GM21447 (cell line): ENCODE measurements at regions not wholly inside any gene's neighbourhood (a gene's known extent, or its start where the extent isn't known, plus 50 kb on each side); places are given as distances from the start of the nearest gene placed in this dataset.
"Not testable (repeated sequence)": the region's sequence is repeated elsewhere in the genome, so short reads cannot be mapped to it uniquely, and the experiment has no call there.

Experiments used
- ATAC-seq: cut with Tn5 transposase; IDR thresholded peaks from one replicate; pipeline ENCODE4 v1.9.1; 2021; ENCODE audit not compliant: unreplicated experiment

DNA sequence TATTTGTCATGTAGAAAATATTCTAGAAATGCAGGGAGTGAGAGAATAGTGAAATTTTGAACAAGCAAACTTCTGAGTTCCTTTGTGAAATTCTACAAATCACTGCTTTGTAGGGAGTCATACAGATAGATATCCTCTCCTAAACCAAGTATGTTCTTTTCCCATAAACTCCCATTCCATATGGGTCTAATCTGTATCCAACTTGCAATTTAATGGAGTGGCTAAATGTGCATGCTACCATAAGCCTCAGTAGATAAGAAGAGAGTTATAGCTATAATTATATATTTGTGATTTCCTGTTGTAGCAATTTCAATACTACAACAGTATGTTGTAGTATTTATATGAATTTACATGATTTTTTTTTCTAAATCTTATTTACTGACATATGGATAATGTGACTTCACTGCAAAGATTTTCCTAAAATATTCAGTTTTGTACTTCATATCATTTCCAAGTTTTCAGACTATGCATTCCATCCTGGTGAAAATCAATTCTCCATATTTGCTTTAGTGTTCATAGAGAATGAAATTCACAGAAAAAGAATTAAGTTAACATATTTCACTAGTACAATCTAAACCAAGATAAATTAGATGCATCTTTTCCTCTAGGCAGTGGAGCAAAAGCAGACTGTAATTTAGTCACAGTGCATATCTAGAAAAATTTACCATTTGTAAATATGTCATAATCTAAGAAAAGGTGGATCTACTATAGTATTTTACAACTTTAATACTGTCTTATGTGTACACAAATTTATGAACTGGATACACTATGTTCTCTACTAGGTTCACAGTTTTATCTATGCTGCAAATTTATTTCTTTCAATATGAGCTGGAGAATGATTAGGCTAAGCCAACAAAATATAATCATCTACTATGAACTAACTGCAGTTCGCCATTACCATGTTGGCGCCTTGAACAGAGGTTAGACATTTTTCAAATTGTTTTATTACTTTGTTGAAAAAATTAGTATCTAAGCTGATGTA, 372.9 kb upstream of the NDST3 start:
- no peak for ATAC-seq

DNA sequence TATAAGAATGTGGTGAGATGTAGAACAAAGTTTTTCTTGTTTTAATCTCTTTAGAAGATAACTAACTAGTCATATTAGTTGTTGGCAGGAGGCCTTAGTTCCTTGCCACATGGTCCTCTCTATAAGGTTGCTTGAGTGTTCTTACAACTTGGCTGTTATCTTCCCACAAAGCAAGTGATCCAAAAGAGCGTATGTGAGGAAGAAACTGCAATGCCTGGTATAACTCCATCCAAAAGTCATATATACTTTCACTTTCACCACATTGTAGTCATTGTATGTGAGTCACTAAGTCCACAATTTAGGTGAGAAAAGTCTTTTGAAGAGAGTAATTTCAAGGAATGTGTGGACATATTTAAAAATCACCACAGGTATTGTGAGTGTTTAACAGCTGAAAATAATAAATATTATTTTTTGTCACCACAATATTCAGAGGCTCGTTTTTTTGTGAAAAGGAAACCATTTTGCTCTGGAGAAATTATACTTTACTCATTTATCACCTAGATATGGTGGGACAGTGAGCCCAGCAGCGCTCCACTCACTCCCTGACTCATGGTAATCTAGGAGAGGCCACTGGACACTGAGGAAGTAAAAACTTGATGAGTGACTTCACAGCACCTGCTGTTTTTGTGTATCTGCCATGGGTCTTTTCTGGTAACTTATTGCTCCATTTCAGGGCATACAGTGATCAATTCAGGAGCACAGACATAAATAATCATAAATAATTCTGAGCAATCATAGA, 369.4 kb upstream of the NDST3 start:
- ATAC-seq, result no peak

DNA sequence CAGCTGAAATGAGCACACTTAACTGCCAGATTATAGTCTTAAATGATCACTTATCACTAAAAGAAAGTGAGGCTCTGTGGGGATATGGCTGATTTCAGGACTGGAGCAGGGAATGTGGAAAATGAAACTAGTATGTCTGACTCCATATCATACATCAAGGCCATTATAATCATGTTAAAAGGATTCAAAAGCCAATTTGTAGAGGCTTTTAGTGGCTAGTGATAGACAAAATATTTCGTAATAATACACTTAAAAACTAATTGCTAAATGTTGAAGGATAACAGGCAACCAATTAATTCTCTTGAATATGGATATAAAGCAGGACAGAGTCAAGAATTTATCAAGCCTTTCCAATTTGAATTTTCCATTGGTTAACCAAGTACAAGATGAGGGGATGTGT, 358.1 kb upstream of the NDST3 start:
- ATAC-seq, result no peak

DNA sequence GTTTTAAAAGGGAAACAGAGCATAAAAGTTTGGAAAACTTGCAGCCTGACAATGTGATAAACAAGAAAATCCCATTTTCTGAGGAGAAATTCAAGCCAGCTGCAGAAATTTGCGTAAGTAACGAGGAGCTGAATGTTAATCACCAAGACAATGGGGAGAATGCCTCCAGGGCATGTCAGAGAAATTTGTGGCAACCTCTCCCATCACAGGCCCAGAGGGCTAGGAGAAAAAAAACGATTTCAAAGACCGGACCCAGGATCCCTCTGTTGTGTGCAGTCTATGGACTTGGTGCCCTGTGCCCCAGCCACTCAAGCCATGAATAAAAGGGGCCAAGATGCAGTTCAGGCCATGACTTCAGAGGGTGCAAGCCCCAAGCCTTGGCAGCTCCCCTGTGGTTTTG, 355.4 kb upstream of the NDST3 start:
- ATAC-seq, result no peak

DNA sequence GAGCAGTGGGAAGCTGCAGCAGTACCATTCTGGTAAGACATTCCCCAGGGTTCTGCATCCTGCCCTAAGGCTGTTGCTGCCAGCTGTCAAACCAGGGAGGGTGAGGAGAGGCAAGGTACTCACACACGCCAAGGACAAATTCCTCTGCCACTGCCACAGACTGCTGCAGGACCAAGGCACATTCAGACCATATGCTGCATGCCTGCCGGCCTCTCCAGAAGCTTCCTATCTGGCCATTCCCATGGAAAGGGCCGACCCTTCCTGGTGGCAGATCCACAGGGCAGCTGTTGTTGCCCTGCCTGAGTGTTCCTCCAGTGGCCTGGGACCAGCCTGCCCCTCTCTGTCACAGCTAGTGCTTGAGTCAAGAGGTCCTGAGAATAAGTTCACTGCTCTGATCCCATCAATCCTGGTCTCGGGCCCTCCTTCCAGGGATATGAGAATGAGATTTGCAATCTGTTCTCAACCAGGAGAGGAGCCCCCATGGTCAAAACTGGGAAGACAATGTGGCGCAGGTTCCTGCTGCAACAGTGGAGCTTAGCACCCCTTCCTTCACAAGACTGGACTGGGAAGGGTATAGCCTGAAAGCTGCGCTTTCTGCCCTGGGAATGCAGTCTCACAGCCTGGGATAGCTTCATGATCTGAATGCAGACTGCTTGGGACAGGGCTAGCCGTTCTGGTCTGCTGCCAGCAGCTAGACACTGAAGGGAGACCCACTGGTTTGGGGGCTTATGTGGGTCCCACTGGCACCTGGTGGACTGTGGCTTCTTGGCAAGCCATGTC, 342.5 kb upstream of the NDST3 start:
- ATAC-seq, result no peak

DNA sequence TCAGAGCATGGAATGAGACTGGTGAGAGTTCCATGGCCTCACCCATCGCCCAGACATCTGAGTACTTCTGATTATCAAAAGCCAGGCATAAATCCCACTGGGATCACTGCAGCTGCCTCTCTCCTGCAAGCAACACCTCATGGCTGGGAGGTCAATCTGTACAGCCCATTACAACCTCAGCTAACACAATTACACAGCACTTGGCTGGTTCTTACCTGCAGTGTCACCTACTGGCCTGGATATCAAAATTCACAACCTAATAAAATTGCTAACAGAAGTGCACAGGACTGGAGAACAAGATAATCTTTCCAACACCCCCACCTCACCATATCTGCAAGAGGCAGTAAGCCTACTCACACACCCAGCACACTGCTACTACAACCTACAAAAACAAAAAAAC, 341.7 kb upstream of the NDST3 start:
- no peak for ATAC-seq

DNA sequence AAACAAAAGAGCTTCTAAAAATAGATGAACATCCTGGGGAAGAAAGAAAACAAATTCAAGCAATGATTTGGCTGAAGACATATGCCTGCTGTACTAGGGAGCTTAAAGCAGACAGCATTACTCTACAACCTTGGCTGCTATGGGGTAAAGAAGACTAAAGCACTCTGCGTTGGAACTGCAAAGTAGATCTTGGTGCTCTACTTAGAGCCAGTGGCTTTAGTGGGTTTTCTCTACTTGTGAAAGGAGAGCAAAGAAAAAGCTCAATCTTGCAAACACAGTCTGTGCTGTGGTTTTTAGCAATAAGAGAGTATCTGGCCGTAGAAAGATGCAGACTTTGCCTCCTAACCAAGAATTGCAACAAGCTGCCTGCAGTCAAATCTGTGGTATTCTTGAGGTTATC, 334.7 kb upstream of the NDST3 start:
- no peak for ATAC-seq

DNA sequence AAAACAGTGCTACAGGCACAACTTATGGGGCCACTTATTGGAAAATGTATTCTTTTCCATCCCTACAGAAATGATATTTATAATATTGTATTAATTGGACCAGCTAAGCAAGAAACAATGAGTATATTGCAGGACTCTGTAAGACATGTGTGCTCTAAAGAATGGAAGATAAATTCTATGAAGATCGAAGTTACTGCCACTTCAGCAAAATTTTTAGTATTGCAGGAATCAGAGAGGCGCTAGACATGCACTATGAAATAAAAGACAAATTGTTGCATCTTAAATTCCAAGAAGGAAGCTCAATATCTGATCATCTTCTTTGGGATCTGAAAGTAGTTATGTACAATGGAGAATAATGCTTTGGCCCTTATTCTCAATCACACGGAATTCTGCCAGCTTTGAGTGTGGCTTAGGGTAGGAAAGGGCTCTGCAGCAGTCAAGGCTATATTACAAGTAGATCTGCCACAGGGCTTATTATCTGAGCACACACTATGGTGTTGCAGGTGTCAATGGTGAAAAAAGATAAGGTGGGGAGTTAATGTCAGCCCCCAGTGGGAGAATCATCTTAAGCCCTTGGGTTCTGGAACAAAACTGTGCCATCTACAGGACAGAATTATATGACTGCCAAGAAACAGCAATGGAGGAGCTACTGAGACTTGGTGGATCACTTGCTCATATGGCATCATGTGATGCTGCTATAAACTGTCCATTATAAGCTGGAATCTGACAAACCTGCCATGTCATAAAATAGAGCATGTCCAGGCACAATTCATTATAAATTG, 334.0 kb upstream of the NDST3 start:
- ATAC-seq, result no peak

DNA sequence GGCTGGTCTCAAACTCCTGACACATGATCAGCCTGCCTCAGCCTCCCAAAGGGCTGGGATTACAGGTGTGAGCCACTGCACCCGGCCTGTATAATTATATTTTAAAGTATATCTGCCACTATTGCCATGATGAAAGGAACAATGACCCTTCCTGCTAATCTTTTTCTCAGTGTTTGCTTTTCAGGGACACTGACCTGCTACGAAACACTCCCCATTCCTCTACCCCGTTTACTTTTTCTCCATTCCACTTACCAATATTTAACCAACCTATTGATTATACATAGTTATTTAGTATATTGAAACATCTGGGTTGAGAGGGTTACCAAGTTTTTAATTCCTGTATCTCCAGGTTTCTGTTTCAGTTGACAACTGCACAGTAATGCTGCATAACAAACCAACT, 331.9 kb upstream of the NDST3 start:
- ATAC-seq, result no peak

DNA sequence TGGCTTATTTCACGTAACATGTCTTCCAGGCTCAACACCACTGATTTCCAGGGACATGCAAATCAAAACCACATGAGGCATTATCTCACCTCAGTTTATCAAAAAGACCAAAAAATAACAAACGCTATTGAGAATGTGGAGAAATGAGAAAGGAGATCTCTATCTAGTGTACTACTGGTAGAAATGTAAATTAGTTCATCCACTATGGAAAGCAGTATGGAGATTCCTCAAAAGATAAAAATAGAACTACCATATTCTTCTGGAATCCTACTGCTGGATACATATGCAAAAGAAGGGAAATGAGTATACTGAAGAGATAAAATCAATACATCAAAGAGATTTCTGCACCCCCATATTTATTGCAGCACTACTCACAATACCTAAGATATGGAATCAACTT, 329.6 kb upstream of the NDST3 start:
- ATAC-seq, result no peak

DNA sequence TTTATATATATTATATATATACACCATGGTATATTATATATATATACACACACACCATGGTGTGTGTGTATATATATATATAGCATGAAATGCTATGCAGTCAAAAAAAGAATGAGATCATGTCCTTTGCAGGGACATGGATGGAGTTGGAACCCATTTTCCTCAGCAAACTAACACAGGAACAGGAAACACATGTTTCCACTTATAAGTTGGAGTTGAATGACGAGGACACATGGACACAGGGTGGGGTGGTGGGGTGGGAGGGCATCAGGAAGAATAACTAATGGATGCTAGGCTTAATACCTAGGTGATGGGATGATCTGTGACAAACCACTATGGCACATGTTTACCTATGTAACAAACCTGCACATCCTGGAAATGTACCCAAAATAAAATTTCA, 293.6 kb upstream of the NDST3 start:
- ATAC-seq, result no peak

DNA sequence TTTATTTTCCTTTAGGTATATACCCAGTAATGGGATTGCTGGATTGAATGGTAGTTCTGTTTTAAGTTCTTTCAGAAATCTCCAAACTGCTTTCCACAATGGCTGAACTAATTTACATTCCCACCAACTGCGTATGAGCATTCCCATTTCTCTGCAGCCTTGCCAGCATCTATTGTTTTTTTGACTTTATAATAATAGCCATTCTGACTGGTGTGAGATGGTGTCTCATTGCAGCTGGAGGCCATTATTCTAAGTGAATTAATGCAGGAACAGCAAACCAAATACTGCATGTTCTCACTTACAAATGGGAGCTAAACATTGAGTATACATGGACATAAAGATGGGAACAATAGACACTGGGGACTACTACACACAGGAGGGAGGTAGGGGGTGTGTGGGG, 288.9 kb upstream of the NDST3 start:
- not testable (repeated sequence) for ATAC-seq

DNA sequence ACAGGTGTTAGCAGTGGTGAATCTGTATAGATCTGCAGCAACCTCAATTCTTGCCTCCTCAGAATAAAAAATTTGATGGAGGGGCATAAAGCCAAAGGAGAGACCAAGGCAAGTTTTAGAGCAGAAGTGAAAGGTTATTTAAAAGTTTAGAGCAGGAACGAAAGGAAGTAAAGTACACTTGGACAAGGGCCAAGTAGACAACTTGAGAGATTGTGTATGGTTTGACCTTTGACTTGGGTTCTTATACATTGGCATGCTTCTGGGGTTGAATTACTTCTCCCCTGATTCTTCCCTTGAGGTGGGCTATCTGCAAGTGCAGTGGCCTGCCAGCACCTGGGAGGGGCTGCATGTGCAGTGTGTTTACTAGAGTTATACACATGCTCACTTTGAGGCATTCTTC, 278.8 kb upstream of the NDST3 start:
- no peak for ATAC-seq

DNA sequence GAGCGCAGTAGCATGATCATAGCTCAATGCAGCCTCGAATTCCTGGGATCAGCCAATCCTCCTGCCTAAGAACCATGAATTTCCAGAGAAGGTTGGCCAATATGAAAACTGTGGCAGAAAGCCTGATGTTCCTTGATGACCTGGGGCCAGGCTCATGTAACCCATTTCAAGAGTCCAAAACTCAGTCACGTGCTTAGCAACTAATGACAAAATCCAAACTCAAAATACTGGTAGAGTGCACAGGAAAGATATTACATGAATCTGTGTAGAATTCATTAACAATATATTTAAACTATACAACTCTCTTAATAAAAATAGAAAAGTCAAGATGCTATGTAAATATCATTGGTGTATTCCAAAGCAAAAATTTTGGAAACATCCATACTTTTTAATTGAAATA, 265.7 kb upstream of the NDST3 start:
- ATAC-seq, result no peak

DNA sequence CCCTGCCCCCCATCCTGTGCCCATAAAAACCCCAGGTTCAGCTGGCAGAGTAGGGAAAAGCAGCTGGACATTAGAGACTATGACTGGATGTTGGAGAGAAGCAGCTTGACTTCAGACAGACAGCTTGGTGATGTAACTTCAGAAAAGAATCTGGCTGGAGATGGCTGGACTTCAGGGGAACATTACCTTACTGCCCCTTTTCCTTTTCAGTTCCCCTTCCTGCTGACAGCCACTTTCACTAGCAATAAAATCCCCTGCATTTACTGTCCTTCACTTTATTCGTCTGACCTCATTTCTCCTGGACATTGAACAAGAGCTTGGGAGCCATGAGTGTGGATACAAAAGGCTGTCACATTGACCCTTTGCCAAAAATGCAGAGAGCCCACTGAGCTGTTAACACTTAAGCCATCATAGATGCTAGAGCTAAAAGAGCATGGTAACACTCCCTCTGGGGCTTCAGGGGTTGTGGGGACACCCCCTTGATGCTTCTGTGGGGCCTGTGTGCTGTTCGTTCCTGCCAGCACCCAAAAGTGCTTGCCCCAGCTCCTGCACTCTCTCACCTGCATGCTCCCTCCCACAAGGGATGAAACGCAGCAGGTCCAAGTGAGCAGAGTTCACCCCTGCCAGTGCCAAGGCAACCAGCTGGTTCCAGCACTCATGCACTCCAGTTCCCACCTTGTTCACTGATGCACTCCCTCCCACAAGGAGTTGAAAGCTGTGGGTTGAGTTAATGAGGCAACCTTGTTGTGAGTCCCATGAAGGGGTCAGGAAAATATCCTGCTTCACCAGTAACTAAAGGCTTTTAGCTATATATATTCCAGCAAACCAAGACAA, 263.8 kb upstream of the NDST3 start:
- no peak for ATAC-seq

DNA sequence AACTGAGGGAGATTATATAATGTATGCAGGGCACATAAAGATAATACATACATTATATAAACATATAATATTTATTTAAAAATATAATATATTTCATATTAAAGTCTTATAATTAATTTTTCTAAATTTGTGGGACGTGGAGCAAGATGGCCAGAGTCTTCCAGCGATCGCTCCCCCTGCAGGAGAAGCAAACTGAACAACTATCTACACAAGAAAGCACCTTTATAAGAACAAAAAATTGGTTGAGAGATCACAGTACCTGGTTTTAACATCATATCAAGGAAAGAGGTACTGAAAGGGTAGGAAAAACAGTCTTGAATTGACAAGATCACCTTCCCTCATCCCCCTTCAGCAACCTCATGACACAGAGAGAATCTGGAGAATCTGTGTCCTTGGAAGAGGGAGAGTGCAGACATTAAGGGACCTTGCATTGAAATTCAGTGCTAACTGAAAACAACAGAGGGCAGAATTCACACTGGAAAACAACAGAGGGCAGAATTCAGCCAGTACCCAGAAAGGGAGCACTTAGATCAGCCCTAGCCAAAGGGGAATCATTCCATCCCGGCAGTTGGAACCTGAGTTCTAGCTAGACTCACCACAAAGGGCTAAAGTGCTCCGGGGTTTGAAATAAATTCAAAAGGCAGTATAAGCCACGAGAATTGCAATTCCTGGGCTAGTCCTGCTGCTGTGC, 262.5 kb upstream of the NDST3 start:
- no peak for ATAC-seq

DNA sequence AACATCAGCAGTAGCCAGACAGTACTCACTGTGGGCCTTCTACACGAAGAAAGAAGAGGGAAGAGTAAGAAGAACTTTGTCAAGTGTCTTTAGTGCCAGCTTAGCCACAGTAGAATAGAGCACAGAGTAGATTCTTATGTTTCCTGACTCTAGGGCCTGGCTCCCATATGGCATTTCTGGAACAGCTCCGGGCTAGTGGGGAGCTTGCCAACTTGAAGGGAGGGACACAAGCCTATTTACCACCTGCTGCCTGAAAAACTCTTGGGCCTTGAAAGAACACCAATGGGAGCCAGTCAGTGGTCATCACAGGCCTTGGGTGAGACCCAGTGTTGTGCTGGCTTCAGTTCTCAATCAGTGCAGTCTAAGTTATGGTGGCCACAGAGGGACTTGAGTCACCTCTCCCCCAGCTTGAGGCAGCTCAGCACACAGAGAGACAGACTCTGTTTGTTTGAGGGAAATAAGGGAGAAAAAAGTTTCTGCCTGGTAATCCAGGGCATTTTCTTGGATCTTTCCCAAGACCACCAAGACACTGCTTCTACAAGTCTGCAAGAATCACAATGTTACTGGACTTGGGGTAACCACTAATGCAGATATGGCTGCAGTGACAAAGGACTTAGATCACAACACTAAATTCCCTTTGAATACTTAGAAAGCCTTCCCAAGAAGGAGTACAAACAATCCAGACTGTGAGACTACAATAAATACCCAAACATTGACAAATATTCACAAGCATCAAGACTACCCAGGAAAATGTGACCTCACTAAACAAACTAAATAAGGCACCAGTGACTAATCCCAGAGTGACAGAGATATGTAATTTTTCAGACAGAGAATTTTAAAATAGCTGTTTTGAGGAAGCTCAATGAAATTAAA, 261.0 kb upstream of the NDST3 start:
- ATAC-seq, result no peak

DNA sequence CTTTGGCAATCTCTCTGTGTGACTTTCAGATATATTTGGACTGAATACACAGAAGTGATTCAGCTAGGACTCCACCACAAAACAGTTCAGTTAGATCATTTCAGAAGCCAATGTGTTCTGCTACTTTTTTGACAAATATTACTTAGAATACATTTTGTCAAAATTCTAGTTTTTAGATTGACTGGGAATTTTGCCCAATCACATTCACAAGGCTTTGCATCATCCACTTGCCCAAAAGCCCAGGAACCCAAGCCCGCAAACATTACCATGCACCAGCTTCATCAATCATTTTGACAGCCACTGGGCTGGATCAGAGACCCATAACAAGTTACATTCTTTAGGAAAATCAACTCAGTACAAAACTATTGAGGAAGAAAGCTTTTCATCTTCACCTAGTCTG, 256.6 kb upstream of the NDST3 start:
- no peak for ATAC-seq
